GM23338 (cell line): ENCODE measurements at regions not wholly inside any gene's neighbourhood (a gene's known extent, or its start where the extent isn't known, plus 50 kb on each side); places are given as distances from the start of the nearest gene placed in this dataset.
"Not testable (repeated sequence)": the region's sequence is repeated elsewhere in the genome, so short reads cannot be mapped to it uniquely, and the experiment has no call there.

Experiments used
- CREB1 ChIP-seq: fragments of 250-450 bp; sonication (Bioruptor Pico); IDR thresholded peaks from 2 replicates; pipeline ENCODE4 v1.5.0; 2020; ENCODE audit warnings: low read depth, mild to moderate bottlenecking, moderate library complexity
- CTCF ChIP-seq, 2 experiments: fragments of 200-600 bp in 1 of 2; sonication (generic) in 1 of 2; conservative IDR thresholded peaks; 2 replicates each; pipeline versions ENCODE4 v1.5.1 to v1.6.1; 2016 to 2017; ENCODE audit warnings: antibody characterized with exemption in 2 of 2, low read depth in 2 of 2, mild to moderate bottlenecking in 2 of 2, moderate library complexity in 1 of 2
- JUNB ChIP-seq: IDR thresholded peaks from one replicate; pipeline ENCODE4 v1.6.1; 2016; ENCODE audit warnings: antibody characterized with exemption; ENCODE audit not compliant: unreplicated experiment
- POLR2AphosphoS5 ChIP-seq: IDR thresholded peaks from 2 replicates; pipeline ENCODE4 v1.6.1; 2016; ENCODE audit warnings: antibody characterized with exemption, low read depth

- TF ChIP-seq CREB1; CTCF (conservative IDR thresholded peaks at IDR 0.05; ENCODE audit: low read depth in 2 of 2); POLR2AphosphoS5; JUNB: not testable (repeated sequence)
Observed at GRCh38 chr13:73520135-73520534, 461.3 kb downstream of the KLF5 start.
